HG03175 (cell line): ENCODE measurements at regions not wholly inside any gene's neighbourhood (a gene's known extent, or its start where the extent isn't known, plus 50 kb on each side); places are given as distances from the start of the nearest gene placed in this dataset.
"Not testable (repeated sequence)": the region's sequence is repeated elsewhere in the genome, so short reads cannot be mapped to it uniquely, and the experiment has no call there.

Source experiments
- ATAC-seq: cut with Tn5 transposase; IDR thresholded peaks from one replicate; pipeline ENCODE4 v1.9.1; 2021; ENCODE audit warnings: mild to moderate bottlenecking, moderate library complexity; ENCODE audit not compliant: unreplicated experiment

DNA sequence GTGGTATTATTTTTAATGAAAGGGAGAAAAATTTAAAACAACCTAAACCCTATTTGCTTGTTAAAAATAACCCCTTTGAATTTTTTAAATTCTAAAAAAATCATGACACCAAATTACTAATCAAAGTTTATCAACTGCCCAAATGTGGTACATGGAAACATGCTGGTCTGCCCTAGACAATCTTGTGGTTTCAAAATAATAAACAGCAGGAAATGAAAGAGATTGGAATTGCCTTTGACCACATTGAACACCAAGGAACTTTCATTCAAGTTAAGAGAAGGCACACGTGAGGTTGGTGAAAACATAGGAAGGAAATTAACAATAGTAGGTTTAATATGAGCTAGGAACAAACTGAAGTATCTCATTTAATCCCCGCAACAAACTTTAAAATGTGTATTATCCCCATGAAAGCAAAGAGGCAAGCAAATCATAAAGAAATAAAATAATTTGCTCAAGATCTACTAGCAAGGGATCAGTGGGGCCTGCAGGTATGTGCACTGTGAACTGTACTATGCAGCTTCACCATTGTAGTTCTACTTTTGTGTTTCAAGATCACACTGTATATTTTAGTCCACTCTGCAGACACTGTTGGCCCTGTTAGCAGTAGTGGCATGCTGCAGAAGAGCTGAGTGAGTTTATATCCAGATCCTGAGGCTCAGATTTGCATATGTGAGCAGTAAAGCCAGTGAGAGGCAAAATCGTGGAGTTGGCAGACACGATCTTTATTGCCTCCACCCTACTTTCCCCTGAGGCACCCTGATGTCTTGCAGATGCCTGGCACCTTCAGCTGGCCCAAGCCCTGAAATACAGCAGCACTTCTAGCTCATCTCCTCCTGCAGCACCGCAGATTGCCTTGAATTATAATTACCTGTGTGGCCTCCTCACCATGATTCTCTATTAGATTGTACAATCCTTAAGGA is 157.8 kb upstream of the TENT5A start:
- no peak for ATAC-seq

DNA sequence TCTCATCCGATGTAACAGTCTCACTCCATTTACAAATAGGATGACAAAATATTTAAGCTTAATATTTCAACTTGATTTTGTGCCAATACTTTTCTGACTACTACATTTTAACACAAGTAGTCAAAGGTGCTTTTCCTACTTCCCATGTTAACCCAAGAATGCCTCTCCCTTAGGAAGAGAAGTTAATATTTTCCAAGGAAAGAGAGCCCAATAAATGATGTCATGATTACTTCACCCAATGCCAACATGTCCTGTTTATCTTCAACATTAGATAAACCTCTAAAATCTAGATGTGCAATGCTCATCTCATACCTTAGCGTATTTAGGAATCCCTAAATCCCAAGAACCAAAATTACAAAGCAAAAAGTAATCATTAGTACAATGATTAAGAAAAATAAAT is 156.7 kb upstream of the TENT5A start:
- ATAC-seq, result no peak

GRCh38 chr6:81906709-81907204 is 154.3 kb upstream of the TENT5A start:
- peak; percentile 80 for ATAC-seq

DNA sequence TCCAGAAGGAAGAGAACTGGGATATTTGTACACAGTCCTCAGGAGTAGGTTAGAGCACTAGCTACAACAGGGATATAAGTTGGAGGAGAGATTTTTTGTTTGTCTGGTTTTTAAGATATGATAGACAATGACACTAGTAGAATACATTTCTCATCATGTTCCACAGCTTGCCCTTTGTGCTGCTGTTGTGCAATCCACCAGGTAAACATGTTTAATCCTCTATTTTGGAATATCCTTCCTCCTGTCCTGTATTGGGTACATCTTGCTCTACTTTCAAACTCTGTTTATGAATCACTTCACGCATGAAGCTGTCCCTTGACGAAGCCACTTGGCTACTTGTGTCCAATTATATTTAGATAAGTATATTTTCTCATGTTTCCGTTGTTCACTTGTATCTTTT is 153.6 kb upstream of the TENT5A start:
- no peak for ATAC-seq

GRCh38 chr6:81901551-81901966 is 149.1 kb upstream of the TENT5A start:
- ATAC-seq, result no peak

- peak; percentile 95 for ATAC-seq
Measured at GRCh38 chr6:81900616-81901015, 148.1 kb upstream of the TENT5A start.

DNA sequence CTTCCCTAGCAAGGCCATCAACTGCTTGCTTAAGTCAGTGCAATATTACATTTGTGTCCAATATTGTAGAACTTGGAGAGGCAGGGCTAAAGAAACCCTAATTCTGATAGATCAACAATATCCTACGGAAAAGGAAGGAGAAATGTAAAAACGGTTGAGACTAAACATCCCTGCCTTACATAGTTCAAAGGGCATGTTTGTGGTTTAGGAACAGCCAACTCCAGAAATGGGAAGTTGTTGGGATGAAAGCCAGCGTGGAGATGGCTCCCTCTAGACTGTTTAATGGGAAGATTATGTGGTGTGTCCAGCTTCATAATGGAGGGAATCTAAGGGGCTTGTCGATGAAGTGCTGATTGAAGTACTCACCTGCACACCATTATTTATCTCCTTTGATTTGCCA is 145.3 kb upstream of the TENT5A start:
- ATAC-seq, result no peak

- no peak for ATAC-seq
Measured at GRCh38 chr6:81896525-81897503, 144.3 kb upstream of the TENT5A start.

GRCh38 chr6:81895511-81896185 is 143.2 kb upstream of the TENT5A start:
- ATAC-seq, result no peak

DNA sequence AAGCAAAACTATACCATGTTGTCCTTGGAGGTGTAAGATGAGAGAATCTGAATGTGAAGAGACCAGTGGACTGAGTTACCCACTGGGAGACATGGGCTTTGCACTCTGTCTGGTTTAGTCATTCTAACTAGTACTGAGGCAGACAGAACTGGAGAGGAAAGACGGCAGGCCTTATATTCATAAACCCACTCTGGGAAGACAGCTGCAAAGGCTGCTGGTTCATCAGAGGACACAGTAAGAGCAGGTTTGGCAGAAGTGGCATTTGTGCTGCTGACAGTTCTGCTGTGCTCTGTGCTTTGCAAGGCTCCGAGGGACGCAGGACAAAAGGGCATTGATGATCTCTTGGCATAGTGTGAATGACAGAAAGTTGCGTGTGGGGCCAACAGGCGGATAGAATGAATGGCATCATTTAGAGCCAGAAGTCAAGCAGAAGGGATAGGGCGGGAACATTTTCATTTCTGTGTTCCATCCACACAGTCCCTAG is 142.3 kb upstream of the TENT5A start:
- ATAC-seq, result no peak

DNA sequence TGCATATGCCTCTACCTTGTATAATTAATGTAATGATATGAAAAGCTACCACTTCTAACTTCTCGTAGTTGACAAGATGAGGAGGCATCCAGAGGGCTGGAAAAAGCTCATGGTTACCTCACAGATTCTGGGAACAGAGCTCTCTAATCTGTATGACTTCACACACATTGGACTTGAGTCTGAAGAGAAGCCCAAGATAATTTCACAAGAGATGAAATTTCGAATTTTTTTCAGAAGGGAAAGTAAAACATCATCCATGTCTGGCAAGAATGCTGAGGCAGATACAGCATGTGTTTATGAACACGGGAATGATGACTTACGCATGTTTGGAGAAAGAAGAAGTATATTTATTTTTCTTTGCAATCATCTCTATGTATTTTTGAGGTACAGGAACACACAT is 141.8 kb upstream of the TENT5A start:
- ATAC-seq, result no peak

GRCh38 chr6:81892891-81893290 is 140.4 kb upstream of the TENT5A start:
- ATAC-seq, result no peak

- no peak for ATAC-seq
Measured at GRCh38 chr6:81891874-81892273, 139.4 kb upstream of the TENT5A start.

DNA sequence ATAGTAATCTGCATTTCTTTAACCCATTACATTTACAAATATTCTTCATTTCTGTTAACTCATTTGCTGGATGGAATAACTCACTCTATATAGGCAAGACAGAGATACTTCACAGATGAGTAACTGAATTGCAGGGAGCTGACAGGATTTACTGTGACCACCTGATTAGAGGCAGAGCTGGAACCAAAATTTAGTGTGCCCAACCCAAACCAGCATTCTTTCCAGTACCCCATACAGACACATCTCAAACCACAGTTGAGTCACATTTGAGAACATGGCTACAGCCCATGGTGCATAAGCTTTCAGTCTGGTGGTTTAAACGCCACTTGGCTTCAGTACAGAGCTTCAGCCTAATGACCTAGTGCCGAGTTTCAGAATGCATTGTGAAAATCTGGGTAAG is 138.4 kb upstream of the TENT5A start:
- no peak for ATAC-seq

GRCh38 chr6:81889377-81890053 is 137.0 kb upstream of the TENT5A start:
- no peak for ATAC-seq

- ATAC-seq, result not testable (repeated sequence)
Measured at GRCh38 chr6:81886909-81887308, 134.4 kb upstream of the TENT5A start.

GRCh38 chr6:81886157-81886556 is 133.7 kb upstream of the TENT5A start:
- no peak for ATAC-seq

- ATAC-seq, result no peak
Measured at GRCh38 chr6:81881660-81882059, 129.2 kb upstream of the TENT5A start.

DNA sequence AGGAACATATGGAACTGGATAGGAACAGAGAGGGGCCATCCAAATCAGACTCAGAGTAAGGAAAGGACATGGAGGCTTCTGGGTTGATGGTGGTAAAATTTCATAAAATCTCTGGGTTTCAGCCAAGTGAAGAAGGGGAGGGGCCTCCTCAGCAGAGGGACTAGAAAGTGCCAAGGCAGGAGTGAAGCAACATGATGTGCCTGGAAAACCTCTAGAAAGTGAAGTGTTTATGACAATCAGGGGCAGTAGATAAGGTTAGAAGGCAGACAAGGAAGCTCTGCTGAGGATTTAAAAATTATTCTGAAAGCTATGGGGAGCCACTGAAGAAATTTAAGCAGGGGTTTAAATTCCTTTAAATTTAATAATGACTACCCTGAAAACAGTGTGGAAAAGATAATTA is 126.0 kb upstream of the TENT5A start:
- ATAC-seq, result no peak

DNA sequence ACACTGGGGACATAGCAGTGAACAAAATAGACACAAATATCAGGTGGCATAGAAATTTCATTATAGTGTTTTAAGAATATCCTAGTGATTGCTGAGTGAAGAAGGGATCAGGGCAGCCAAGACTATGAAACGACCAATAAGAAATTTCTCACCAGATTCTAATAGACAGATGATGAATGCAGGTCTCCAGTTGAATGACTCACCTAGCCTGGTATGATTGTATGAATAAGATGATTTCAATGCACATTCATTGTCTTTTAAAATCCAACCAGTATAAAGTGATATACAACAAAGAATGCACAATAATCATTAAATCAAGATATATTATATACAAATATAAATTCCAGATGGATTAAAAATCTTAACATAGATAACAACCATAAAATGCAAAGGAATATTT is 124.5 kb upstream of the TENT5A start:
- ATAC-seq, result no peak
